ENCODE measurements at regions not wholly inside any gene's neighbourhood (a gene's known extent, or its start where the extent isn't known, plus 50 kb on each side); places are given as distances from the start of the nearest gene placed in this dataset.
"Not testable (repeated sequence)": the region's sequence is repeated elsewhere in the genome, so short reads cannot be mapped to it uniquely, and the experiment has no call there.

GRCh38 chr4:9067923-9068322, 102.3 kb upstream of the FAM90A26 start:
- not testable (repeated sequence) for TF ChIP-seq POLR2A (IDR thresholded peaks at IDR 0.05; ENCODE audit: low read length); GATA1 (IDR thresholded peaks at IDR 0.05; ENCODE audit: low read depth, low read length)
